ENCODE measurements at regions not wholly inside any gene's neighbourhood (a gene's known extent, or its start where the extent isn't known, plus 50 kb on each side); places are given as distances from the start of the nearest gene placed in this dataset.

DNA sequence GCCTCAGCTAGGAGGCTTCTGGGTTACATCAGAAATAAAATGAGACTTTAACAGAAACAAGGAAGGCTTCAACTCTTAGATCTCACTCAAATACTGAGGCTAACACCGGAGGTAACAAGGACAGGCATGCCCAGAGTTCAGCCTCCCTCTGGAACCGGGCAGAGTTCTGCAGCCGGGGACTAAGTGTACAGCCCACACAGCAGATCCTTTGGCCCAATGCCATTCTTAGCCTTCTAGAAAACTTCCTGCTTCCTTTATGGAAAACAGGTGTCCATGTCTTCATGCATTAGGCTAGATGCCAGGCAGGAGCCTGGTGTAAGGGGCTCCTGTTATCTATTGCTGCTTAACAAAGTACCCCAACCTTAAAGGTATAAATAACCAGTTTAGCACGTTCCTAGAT is 369.7 kb downstream of the BCOR start:
- TF ChIP-seq, protein P1, sequence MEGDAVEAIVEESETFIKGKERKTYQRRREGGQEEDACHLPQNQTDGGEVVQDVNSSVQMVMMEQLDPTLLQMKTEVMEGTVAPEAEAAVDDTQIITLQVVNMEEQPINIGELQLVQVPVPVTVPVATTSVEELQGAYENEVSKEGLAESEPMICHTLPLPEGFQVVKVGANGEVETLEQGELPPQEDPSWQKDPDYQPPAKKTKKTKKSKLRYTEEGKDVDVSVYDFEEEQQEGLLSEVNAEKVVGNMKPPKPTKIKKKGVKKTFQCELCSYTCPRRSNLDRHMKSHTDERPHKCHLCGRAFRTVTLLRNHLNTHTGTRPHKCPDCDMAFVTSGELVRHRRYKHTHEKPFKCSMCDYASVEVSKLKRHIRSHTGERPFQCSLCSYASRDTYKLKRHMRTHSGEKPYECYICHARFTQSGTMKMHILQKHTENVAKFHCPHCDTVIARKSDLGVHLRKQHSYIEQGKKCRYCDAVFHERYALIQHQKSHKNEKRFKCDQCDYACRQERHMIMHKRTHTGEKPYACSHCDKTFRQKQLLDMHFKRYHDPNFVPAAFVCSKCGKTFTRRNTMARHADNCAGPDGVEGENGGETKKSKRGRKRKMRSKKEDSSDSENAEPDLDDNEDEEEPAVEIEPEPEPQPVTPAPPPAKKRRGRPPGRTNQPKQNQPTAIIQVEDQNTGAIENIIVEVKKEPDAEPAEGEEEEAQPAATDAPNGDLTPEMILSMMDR (IDR thresholded peaks at IDR 0.05) = no peak
- TF ChIP-seq POLR2A (IDR thresholded peaks at IDR 0.05) = no peak

Data from body of pancreas (tissue), 4 donors.